Lower leg skin (tissue), 4 donors: ENCODE measurements at regions not wholly inside any gene's neighbourhood (a gene's known extent, or its start where the extent isn't known, plus 50 kb on each side); places are given as distances from the start of the nearest gene placed in this dataset.
A peak's percentile ranks its signal among the peaks of the same experiment; 100 is the strongest.
"Not testable (repeated sequence)": the region's sequence is repeated elsewhere in the genome, so short reads cannot be mapped to it uniquely, and the experiment has no call there.

ENCODE experiments used
- DNase-seq, 2 donors: peaks; one replicate each; pipeline ENCODE4 v3.0.0-alpha.2; 2019; ENCODE audit warnings: low spot score in 2 of 2
- H3K4me3 ChIP-seq: fragments of 200-600 bp; sonication (generic); 2 replicates; pipeline ENCODE4 v1.5.1; 2017; ENCODE audit warnings: mild to moderate bottlenecking, low read depth; ENCODE audit not compliant: poor library complexity, severe bottlenecking
- CTCF ChIP-seq, 3 donors: fragments of 450-650 bp; IDR thresholded peaks; one replicate each; pipeline ENCODE4 v1.5.1; 2016; ENCODE audit warnings: antibody characterized with exemption in 3 of 3, mild to moderate bottlenecking in 3 of 3, moderate library complexity in 2 of 3
- POLR2A ChIP-seq, 2 donors: fragments of 450-650 bp; IDR thresholded peaks; one replicate each; pipeline ENCODE4 v1.6.1; 2016 to 2017; ENCODE audit warnings: antibody characterized with exemption in 2 of 2, mild to moderate bottlenecking in 1 of 2, moderate library complexity in 1 of 2
- WGBS, 2 donors: methylation state at CpG; one replicate each; pipeline ENCODE4 v1.1.5; 2018; 5-methylcytosine and 5-hydroxymethylcytosine counted together
- intact Hi-C: fragments of 100-400 bp; cut with DNase I; formaldehyde crosslinking; loops from one replicate; pipeline ENCODE4 v1.15.0; 2023; ENCODE audit warnings: low total_unique reads

- DNase-seq, result no peak
- intact Hi-C loops, result no loop called here
- TF ChIP-seq CTCF (IDR thresholded peaks at IDR 0.05), result no peak
- no peak for TF ChIP-seq POLR2A (IDR thresholded peaks at IDR 0.05)
- 46 to 53% methylated on average over 2 of the region's 2 CpGs for whole genome bisulfite sequencing, 2 donors
- H3K4me3 ChIP-seq, result no peak overlapping the region
These were observed 1039.3 kb upstream of the FOXG1 start for GRCh38 chr14:27727251-27727770.

DNA sequence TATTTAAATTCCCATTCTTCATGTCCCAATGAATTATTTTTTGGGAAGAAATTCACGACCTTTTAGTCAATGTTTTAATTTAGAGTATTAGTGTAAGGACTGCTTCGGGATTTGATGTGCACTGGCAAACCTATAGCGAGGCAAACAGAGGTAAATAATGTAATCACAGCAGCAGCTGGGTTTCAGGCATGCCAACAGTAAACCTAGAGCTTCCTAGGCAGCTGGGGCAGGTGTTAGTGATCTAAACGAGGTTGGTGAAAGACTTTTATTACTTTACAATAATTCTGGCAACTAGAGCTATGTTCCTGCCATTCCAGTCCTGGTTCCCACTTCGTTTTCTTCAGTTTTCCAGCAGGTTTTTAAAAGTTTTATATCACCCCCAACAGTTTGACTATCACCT is 1036.4 kb upstream of the FOXG1 start:
- intact Hi-C loops, result no loop called here
- H3K4me3 ChIP-seq, result no peak overlapping the region
- no peak for DNase-seq
- TF ChIP-seq POLR2A (IDR thresholded peaks at IDR 0.05) (no peak), CTCF (IDR thresholded peaks at IDR 0.05) (no peak)
- WGBS, 2 donors, result 39 to 45% methylated on average over 5 of the region's 5 CpGs

DNA sequence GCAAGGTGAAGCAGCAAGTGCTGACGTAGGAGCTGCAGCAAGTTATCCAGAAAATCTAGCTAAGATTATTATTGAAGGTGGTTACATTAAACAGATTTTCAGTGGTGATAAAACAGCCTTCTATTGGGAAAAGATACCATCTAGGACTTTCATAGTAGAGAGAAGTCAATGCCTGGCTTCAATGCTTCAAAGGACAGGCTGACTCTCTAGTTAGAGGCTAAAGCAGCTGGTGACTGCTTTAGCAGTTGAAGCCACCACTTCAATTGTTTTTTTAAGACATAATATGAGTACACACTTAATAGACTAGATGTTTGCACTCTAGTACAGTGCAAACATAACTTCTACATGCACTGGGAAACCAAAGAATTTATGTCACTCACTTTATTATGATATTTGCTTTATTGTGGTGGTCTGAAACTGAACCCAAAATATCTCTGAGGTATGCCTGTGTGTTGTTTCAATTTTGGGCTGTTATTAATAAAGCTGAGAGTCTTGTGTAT is 1026.9 kb upstream of the FOXG1 start:
- no peak for TF ChIP-seq CTCF (IDR thresholded peaks at IDR 0.05)
- TF ChIP-seq POLR2A (IDR thresholded peaks at IDR 0.05), result no peak
- intact Hi-C loops, result no loop called here
- no peak for DNase-seq
- WGBS, 2 donors, result 88 to 95% methylated on average over 1 of the region's 1 CpG
- no peak overlapping the region for H3K4me3 ChIP-seq

DNA sequence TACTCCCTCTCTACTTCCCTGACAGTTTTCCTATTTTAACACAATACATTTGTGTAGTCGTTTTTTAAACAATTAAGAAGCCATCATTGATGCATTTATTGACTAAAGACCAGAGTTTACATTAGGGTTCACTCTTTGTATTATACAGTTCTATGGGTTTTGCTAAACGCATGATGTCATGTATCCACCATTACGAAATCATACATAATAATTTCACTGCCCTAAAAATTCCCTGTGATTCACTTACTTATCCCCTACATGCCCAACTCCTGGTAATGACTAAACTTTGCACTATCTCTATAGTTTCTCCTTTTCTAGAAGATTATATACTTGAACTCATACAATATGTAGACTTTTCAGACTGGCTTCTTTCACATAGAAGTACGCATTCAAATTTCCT is 1016.5 kb upstream of the FOXG1 start:
- intact Hi-C loops, result no loop called here
- no peak overlapping the region for H3K4me3 ChIP-seq
- TF ChIP-seq POLR2A (IDR thresholded peaks at IDR 0.05), result no peak
- no peak for TF ChIP-seq CTCF (IDR thresholded peaks at IDR 0.05)
- DNase-seq, result no peak
- 79 to 84% methylated on average over 4 of the region's 4 CpGs for WGBS, 2 donors

DNA sequence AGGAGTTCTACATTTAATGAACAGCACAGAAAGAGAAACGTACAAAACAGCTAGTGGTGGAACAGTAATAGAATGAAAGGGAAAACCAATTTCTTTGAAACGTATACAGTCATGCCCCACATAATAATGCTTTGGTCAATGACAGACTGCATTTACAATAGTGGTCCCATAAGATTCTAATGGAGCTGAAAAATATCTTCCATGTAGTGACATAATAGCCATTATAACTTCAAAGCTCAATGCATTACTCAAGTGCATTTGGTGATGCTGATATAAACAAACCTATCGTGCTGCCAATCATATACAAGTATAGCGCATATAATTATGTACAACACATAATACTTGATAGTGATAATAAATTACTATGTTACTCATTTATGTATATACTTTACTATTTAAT is 1008.9 kb upstream of the FOXG1 start:
- DNase-seq, intact Hi-C loops, H3K4me3 ChIP-seq: not testable (repeated sequence)
- 88 to 89% methylated on average over 4 of the region's 4 CpGs for WGBS, 2 donors

DNA sequence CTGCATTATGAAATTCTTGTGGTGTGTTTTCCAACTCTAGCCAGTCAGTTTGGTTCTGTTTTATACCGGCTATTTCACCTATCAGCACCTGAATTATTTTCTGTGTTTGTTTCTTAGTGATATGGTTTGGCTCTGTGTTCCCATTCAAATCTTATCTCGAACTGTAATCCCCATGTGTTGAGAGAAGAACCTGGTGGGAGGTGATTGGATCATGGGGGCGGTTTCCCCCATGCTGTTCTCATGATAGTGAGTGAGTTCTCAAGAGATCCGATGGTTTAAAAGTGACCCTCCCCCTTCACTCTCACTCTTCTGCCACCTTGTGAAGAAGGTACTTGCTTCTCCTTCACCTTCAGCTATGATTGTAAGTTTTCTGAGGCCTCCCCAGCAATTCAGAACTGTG is 1006.2 kb upstream of the FOXG1 start:
- intact Hi-C loops, H3K4me3 ChIP-seq, DNase-seq: not testable (repeated sequence)
- WGBS, 2 donors, result 79 to 88% methylated on average over 4 of the region's 4 CpGs

- intact Hi-C loops, DNase-seq, H3K4me3 ChIP-seq: not testable (repeated sequence)
- 41 to 51% methylated on average over 6 of the region's 6 CpGs for WGBS, 2 donors
These were observed 967.2 kb upstream of the FOXG1 start for GRCh38 chr14:27799066-27800028.

GRCh38 chr14:27817746-27818430 is 948.7 kb upstream of the FOXG1 start:
- DNase-seq, H3K4me3 ChIP-seq, intact Hi-C loops: not testable (repeated sequence)
- 71 to 79% methylated on average over 4 of the region's 4 CpGs for WGBS, 2 donors

DNA sequence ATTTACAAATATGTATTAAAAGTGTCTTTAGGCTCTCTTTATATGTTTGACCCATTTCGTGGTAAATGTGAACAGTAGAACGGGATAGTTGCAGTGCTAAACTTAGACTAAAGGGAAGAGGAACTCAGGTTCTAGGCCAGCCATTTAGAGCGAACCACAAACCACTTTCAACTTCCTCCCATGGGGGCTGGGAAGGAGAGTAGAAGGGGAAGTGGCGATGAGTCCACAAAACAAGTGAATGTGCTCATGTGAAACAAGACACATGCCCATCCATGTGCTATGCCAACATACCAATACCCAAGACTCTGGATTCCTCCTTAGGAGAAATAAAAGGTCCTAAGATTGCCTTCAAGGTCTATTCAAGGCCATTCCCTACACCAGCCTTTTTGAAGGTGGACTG is 940.4 kb upstream of the FOXG1 start:
- peak; percentile 15 to 54 for DNase-seq
- WGBS, 2 donors, result 70 to 71% methylated on average over 4 of the region's 4 CpGs
- intact Hi-C loops, H3K4me3 ChIP-seq: not testable (repeated sequence)

DNA sequence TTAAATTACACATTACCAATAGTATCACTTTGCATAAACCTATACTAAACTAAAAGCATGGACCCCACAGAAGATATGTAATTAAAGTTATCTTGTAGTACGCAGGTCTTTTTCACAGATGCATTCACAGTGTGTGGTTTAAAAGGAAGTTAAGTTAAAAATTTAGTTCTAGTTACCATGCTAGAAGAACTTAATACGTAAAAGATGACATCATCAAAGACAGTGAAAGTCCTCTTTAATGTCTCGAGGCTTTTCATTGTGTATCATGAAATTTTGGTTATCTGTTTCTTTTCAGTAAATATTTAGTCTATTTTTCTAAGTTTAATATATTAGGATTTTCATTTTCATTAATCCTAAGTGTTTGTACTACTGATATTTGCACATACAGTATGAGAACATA is 934.6 kb upstream of the FOXG1 start:
- 86 to 88% methylated on average over 3 of the region's 3 CpGs for WGBS, 2 donors
- intact Hi-C loops, result not testable (repeated sequence)

More for the DNA sequence above, 934.6 kb upstream of the FOXG1 start:
- H3K4me3 ChIP-seq, DNase-seq: not testable (repeated sequence)
